ENCODE measurements at regions not wholly inside any gene's neighbourhood (a gene's known extent, or its start where the extent isn't known, plus 50 kb on each side); places are given as distances from the start of the nearest gene placed in this dataset.

DNA sequence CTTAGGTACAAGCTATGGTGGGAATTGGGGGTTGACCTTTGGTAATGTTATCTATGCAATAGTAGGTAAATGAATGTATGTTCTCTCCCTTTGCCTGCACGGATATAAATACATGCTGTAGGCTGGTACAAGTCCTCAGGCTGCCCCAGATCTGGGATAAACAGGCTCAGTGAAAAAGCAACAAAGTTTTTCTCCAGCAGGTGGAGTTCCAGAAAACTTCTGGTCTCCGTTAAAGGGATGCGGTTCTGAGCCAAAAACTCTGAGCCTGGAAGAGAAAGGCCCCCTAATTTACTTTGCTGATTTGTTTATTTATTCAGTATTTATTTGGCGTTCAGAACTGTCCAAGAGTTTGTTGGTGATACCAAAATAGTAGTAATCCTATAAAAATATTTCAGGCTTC, 204.7 kb downstream of the ADRA2A start:
- TF ChIP-seq, protein P1, sequence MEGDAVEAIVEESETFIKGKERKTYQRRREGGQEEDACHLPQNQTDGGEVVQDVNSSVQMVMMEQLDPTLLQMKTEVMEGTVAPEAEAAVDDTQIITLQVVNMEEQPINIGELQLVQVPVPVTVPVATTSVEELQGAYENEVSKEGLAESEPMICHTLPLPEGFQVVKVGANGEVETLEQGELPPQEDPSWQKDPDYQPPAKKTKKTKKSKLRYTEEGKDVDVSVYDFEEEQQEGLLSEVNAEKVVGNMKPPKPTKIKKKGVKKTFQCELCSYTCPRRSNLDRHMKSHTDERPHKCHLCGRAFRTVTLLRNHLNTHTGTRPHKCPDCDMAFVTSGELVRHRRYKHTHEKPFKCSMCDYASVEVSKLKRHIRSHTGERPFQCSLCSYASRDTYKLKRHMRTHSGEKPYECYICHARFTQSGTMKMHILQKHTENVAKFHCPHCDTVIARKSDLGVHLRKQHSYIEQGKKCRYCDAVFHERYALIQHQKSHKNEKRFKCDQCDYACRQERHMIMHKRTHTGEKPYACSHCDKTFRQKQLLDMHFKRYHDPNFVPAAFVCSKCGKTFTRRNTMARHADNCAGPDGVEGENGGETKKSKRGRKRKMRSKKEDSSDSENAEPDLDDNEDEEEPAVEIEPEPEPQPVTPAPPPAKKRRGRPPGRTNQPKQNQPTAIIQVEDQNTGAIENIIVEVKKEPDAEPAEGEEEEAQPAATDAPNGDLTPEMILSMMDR (IDR thresholded peaks at IDR 0.05 in 8 of 11, conservative IDR thresholded peaks at IDR 0.05 in 3 of 11), result peak in 4 of 11 experiments; percentile 26 to 35 (median 31)
- TF ChIP-seq POLR2A (IDR thresholded peaks at IDR 0.05) (no peak), POLR2AphosphoS5 (IDR thresholded peaks at IDR 0.05) (no peak)

All from spleen (tissue), 7 donors.